IgD-negative memory B cell (primary cell): ENCODE measurements at regions not wholly inside any gene's neighbourhood (a gene's known extent, or its start where the extent isn't known, plus 50 kb on each side); places are given as distances from the start of the nearest gene placed in this dataset.
"Not testable (repeated sequence)": the region's sequence is repeated elsewhere in the genome, so short reads cannot be mapped to it uniquely, and the experiment has no call there.

Experiments used
- H3K27ac Mint-ChIP-seq, 3 donors: one replicate each; pipeline ENCODE4 v1.8.0; 2020 to 2022; ENCODE audit warnings: mild to moderate bottlenecking in 3 of 3, mixed read lengths in 3 of 3, moderate library complexity in 1 of 3
- H3K27me3 Mint-ChIP-seq: one replicate; pipeline ENCODE4 v1.8.0; 2021; ENCODE audit warnings: mixed read lengths
- H3K36me3 Mint-ChIP-seq: one replicate; pipeline ENCODE4 v1.8.0; 2020; ENCODE audit warnings: mild to moderate bottlenecking, mixed read lengths
- H3K4me1 Mint-ChIP-seq, 3 donors: one replicate each; pipeline ENCODE4 v1.8.0; 2020 to 2022; ENCODE audit warnings: mixed read lengths in 3 of 3, mild to moderate bottlenecking in 1 of 3
- H3K4me3 Mint-ChIP-seq, 4 donors: one replicate each; pipeline ENCODE4 v1.8.0; 2020 to 2022; ENCODE audit warnings: mild to moderate bottlenecking in 4 of 4, mixed read lengths in 4 of 4, moderate library complexity in 3 of 4
- H3K9me3 Mint-ChIP-seq, 3 donors: one replicate each; pipeline ENCODE4 v1.8.0; 2020 to 2021; ENCODE audit warnings: mixed read lengths in 3 of 3, mild to moderate bottlenecking in 1 of 3

GRCh38 chr13:64534302-64534701, 2695.8 kb downstream of the PCDH9 start:
- H3K27ac Mint-ChIP-seq: no peak overlapping the region
- no peaks in the 10 kb centered on the region for H3K27me3 Mint-ChIP-seq
- no peak overlapping the region for H3K4me3 Mint-ChIP-seq
- H3K9me3 Mint-ChIP-seq: peaks cover 0 to 4% (median 0%) of the 10 kb centered on the region in 3 donors
- H3K36me3 Mint-ChIP-seq: no peaks in the 10 kb centered on the region
- H3K4me1 Mint-ChIP-seq: no peaks in the 10 kb centered on the region

GRCh38 chr13:64531400-64531799, 2698.7 kb downstream of the PCDH9 start:
- no peak overlapping the region for H3K27ac Mint-ChIP-seq
- H3K9me3 Mint-ChIP-seq: peaks cover 0 to 4% (median 0%) of the 10 kb centered on the region in 3 donors
- no peaks in the 10 kb centered on the region for H3K27me3 Mint-ChIP-seq
- H3K36me3 Mint-ChIP-seq: no peaks in the 10 kb centered on the region
- no peaks in the 10 kb centered on the region for H3K4me1 Mint-ChIP-seq
- no peak overlapping the region for H3K4me3 Mint-ChIP-seq

GRCh38 chr13:64529874-64530485, 2700.2 kb downstream of the PCDH9 start:
- Mint-ChIP-seq H3K27me3 (no peaks in the 10 kb centered on the region), H3K36me3 (no peaks in the 10 kb centered on the region), H3K9me3 (peaks cover 0 to 4% (median 2%) of the 10 kb centered on the region in 3 donors), H3K4me1 (no peaks in the 10 kb centered on the region), H3K4me3 (no peak overlapping the region), H3K27ac (no peak overlapping the region)

DNA sequence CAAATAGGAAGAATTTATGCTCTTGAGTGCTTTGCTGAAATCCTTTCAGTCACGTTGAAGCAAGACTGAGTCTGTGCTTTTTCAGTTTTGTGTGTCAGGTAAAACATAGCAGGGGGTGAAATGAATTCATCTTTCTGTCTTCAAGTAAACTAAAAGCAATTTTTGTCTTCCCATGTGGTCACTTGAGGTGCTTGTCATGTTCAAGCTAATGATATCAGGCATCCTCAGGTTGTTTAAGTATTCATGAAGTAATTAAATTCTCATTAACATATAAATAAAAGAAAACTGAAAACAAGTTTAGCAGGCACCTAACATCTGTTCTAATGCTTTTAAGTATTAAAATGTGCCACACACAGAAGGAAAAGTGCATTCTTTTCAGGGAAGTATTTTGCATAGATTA, 2701.3 kb downstream of the PCDH9 start:
- no peak overlapping the region for H3K27ac Mint-ChIP-seq
- no peaks in the 10 kb centered on the region for H3K36me3 Mint-ChIP-seq
- no peaks in the 10 kb centered on the region for H3K27me3 Mint-ChIP-seq
- H3K9me3 Mint-ChIP-seq: peaks cover 0 to 4% (median 2%) of the 10 kb centered on the region in 3 donors
- no peaks in the 10 kb centered on the region for H3K4me1 Mint-ChIP-seq
- H3K4me3 Mint-ChIP-seq: no peak overlapping the region

DNA sequence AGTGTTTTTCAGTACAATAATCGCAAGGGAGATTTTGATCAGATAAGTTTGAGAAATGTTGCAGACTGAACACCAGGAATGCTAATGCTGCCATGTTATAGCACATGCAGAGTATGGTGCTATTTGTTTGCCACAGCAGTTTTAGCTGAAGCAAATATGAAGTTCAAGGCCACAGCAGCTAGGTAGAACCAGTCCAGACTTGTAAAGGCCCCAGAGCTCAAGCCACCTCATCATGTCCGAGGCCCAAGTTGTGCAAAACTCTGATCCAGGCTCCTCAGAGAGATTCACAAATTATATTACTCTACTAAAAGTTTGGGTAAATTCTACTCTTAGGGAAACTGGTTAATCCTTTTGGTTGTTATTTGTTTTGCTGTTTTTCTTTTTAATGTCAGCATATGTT, 2702.6 kb downstream of the PCDH9 start:
- Mint-ChIP-seq H3K4me3 (no peak overlapping the region), H3K4me1 (no peaks in the 10 kb centered on the region), H3K9me3 (peaks cover 0 to 3% (median 2%) of the 10 kb centered on the region in 3 donors), H3K27ac (no peak overlapping the region), H3K36me3 (no peaks in the 10 kb centered on the region), H3K27me3 (no peaks in the 10 kb centered on the region)

DNA sequence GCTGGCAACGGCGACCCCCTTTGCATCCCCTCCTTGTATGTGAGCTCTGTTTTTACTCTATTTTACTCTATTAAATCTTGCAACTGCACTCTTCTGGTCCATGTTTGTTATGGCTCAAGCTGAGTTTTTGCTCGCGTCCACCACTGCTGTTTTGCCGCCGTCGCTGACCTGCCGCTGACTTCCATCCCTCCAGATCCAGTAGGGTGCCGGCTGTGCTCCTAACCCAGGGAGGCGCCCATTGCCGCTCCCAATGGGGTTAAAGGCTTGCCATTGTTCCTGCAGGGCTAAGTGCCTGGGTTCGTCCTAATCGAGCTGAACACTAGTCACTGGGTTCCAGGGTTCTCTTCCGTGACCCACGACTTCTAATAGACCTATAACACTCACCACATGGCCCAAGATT, 2704.4 kb downstream of the PCDH9 start:
- no peaks in the 10 kb centered on the region for H3K27me3 Mint-ChIP-seq
- no peaks in the 10 kb centered on the region for H3K36me3 Mint-ChIP-seq
- H3K4me3 Mint-ChIP-seq: no peak overlapping the region
- no peaks in the 10 kb centered on the region for H3K4me1 Mint-ChIP-seq
- peaks cover 0 to 3% (median 2%) of the 10 kb centered on the region in 3 donors for H3K9me3 Mint-ChIP-seq
- H3K27ac Mint-ChIP-seq: peak overlapping the region in 1 of 3 donors; percentile 24

GRCh38 chr13:64510747-64511146, 2719.4 kb downstream of the PCDH9 start:
- Mint-ChIP-seq H3K4me1 (no peaks in the 10 kb centered on the region), H3K27me3 (no peaks in the 10 kb centered on the region), H3K9me3 (peaks cover 4 to 9% (median 9%) of the 10 kb centered on the region in 3 donors), H3K4me3 (no peak overlapping the region), H3K36me3 (no peaks in the 10 kb centered on the region), H3K27ac (no peak overlapping the region)

DNA sequence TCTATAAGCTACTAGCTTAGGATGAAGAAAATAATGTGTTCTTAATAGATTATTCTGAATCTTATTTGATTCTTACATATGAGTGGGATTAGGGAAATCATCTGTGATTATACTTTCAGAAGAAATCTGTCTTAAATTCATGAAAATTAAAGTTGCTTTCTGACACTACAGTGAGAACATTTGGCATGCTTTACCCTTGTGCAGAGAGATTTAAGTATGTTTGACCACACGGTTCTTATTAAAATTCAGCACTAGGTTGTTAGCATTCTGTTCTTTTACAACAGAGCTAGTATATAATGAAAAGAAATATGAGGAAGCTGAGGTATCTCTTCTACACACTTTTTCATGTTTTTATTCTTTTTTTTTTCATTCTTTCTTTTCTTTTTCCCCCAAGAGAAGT, 2723.9 kb downstream of the PCDH9 start:
- no peaks in the 10 kb centered on the region for H3K4me1 Mint-ChIP-seq
- peaks cover 0 to 14% (median 7%) of the 10 kb centered on the region in 3 donors for H3K9me3 Mint-ChIP-seq
- H3K27ac Mint-ChIP-seq: no peak overlapping the region
- H3K36me3 Mint-ChIP-seq: no peaks in the 10 kb centered on the region
- H3K4me3 Mint-ChIP-seq: no peak overlapping the region
- no peaks in the 10 kb centered on the region for H3K27me3 Mint-ChIP-seq

GRCh38 chr13:64505336-64505910, 2724.7 kb downstream of the PCDH9 start:
- H3K9me3 Mint-ChIP-seq: peaks cover 0 to 14% (median 7%) of the 10 kb centered on the region in 3 donors
- no peaks in the 10 kb centered on the region for H3K36me3 Mint-ChIP-seq
- H3K27ac Mint-ChIP-seq: no peak overlapping the region
- no peaks in the 10 kb centered on the region for H3K4me1 Mint-ChIP-seq
- no peak overlapping the region for H3K4me3 Mint-ChIP-seq
- no peaks in the 10 kb centered on the region for H3K27me3 Mint-ChIP-seq

DNA sequence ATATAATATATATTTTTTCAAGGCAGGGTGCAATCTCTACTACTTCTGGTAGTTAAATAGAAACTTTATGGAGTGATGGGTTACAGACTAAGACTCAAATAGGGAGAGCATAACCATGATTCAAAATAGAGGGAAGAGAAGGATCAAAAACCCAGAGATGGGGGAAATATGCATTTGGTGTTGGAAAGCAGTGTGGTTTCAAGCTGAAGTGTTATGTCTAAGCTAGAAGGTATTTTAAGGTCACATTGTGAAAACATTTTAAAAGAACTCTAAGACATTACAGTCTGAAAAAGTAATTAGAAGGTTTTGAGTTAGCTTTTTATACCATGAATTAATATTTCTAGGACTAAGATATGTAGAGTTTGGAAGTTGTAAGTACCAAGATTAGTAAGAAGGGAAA, 2741.4 kb downstream of the PCDH9 start:
- Mint-ChIP-seq H3K36me3 (no peaks in the 10 kb centered on the region), H3K4me3 (no peak overlapping the region), H3K27ac (no peak overlapping the region), H3K27me3 (no peaks in the 10 kb centered on the region), H3K4me1 (no peaks in the 10 kb centered on the region), H3K9me3 (peaks cover 0 to 5% (median 0%) of the 10 kb centered on the region in 3 donors)

DNA sequence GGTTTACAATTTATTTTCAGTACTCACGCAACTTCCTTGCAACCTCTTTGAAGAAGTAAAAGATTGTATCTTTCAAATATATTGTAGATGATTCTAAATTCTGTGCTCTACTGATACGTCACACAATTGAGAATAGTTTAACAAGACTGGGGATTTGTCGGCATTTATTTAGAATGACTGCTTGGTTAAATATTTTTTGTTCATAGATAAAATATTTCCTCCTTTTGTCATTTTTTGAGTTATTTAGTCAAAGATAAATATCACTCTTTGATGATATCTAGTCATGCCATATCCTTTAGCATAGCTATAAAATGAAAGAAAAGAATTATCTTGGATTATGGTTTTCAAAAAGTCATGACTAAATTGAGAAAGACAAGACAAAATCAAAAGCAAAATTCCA, 2747.8 kb downstream of the PCDH9 start:
- no peaks in the 10 kb centered on the region for H3K4me1 Mint-ChIP-seq
- H3K4me3 Mint-ChIP-seq: no peak overlapping the region
- peaks cover 0 to 11% (median under 1%) of the 10 kb centered on the region in 3 donors for H3K9me3 Mint-ChIP-seq
- H3K27me3 Mint-ChIP-seq: no peaks in the 10 kb centered on the region
- H3K36me3 Mint-ChIP-seq: no peaks in the 10 kb centered on the region
- H3K27ac Mint-ChIP-seq: no peak overlapping the region

DNA sequence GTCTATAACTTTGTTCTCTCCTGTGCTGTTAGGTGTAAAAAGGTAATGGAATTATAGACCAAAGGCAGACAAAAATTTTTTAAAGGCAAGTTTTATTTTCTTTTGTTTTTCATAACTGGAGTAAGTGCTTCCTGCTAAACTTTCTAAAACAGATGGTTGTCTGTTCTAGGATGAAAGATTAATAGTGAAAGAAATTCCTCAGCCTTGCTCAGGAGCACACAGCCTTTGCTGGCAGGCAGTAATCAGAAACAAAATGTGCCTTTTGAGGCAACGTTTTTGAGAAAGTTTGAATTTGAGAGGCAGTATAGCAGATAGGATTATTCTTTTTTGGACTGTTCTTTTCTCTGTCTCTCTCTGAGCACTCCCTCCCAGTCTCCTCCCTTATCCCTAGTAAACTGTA, 2749.5 kb downstream of the PCDH9 start:
- Mint-ChIP-seq H3K27me3 (no peaks in the 10 kb centered on the region), H3K9me3 (peaks cover 2 to 14% (median 3%) of the 10 kb centered on the region in 3 donors), H3K36me3 (no peaks in the 10 kb centered on the region), H3K4me1 (no peaks in the 10 kb centered on the region), H3K4me3 (no peak overlapping the region), H3K27ac (no peak overlapping the region)

DNA sequence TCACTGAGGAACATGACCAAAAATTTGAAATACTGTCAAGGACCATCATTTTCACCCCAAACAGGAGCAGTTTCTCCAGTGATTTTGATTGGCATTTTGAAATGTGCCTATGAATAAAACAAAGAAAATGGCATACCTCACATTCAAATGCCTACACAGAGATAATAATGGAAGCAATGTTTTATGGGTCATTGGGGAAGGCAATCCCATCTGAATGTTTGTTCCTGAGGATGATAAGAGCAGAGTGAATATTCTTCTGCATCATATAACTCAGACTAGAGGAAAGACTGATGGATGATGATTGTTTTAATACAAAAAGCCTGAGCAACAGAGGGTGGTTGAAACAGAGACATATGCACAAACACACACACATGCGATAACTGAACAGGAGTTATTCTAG, 2749.9 kb downstream of the PCDH9 start:
- Mint-ChIP-seq H3K9me3 (peaks cover 2 to 14% (median 3%) of the 10 kb centered on the region in 3 donors), H3K27ac (no peak overlapping the region), H3K36me3 (no peaks in the 10 kb centered on the region), H3K4me3 (no peak overlapping the region), H3K27me3 (no peaks in the 10 kb centered on the region), H3K4me1 (no peaks in the 10 kb centered on the region)

DNA sequence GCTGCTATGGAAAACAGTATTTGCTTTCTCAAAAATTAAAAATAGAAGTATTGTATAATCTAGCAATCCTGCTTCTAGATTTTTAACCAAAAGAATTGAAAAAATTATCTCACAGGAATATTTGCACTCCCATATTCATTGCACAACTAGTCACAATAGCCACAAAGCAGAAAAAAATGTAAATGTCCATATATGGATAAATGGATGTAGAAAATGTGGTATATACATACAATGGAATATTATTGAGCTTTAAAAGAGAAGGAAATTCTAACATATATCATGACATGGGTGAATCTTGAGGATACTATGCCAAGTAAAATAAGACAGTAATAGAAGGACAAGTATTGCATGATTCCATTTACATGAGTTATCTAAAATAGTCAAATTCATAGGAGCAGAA, 2753.0 kb downstream of the PCDH9 start:
- H3K36me3 Mint-ChIP-seq: no peaks in the 10 kb centered on the region
- H3K27me3 Mint-ChIP-seq: no peaks in the 10 kb centered on the region
- H3K4me1 Mint-ChIP-seq: no peaks in the 10 kb centered on the region
- no peak overlapping the region for H3K4me3 Mint-ChIP-seq
- H3K27ac Mint-ChIP-seq: no peak overlapping the region
- H3K9me3 Mint-ChIP-seq: peaks cover 2 to 4% (median 3%) of the 10 kb centered on the region in 3 donors

DNA sequence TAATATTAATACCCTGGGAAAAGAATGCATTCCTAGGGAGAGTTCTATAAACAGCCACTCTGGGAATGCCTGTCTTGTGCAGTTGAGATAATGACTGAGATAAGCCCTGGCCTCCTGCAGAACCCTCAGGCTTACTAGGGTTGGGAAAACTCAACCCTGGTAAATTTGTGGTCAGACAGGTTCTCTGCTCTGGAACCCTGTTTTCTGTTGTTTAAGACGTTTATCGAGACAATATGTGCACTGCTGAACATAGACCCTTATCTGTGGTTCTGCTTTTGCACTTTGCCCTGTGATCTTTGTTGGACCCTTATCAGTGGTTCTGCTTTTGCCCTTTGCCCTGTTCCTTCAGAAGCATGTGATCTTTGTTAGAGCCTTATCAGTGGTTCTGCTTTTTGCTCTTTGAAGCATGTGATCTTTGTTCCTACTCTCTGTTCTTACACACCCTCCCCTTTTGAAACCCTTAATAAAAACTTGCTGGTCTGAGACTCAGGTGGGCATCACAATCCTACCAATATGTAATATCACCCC, 2754.0 kb downstream of the PCDH9 start:
- not testable (repeated sequence) for H3K4me3 Mint-ChIP-seq, H3K27me3 Mint-ChIP-seq, H3K9me3 Mint-ChIP-seq, H3K36me3 Mint-ChIP-seq, H3K27ac Mint-ChIP-seq, H3K4me1 Mint-ChIP-seq

DNA sequence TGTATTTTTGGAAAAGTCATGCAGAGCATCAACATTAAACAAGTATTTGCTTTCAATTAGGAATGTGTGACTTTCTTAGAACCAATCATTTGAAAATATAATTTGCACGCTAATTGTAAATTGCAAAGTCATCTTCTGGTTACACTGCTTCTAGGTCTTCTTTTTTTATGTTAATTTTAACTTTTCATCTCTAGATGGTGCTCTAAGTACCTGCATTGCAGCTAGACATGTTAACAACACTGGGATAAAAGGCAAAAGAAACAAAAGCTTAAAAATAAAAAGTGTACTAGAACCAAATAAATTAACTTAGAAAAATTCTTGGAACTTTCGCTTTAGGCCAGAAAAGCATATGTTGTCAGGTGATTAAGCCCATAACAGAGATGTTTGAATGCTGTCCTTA, 2758.2 kb downstream of the PCDH9 start:
- H3K4me1 Mint-ChIP-seq: peaks cover 0 to 2% (median 0%) of the 10 kb centered on the region in 3 donors

More for the DNA sequence above, 2758.2 kb downstream of the PCDH9 start:
- H3K27ac Mint-ChIP-seq: no peak overlapping the region
- no peaks in the 10 kb centered on the region for H3K36me3 Mint-ChIP-seq
- H3K27me3 Mint-ChIP-seq: no peaks in the 10 kb centered on the region
- no peak overlapping the region for H3K4me3 Mint-ChIP-seq
- peaks cover 0 to 2% (median 0%) of the 10 kb centered on the region in 3 donors for H3K9me3 Mint-ChIP-seq
